AG09309 (cell line): ENCODE measurements at regions not wholly inside any gene's neighbourhood (a gene's known extent, or its start where the extent isn't known, plus 50 kb on each side); places are given as distances from the start of the nearest gene placed in this dataset.
"Not testable (repeated sequence)": the region's sequence is repeated elsewhere in the genome, so short reads cannot be mapped to it uniquely, and the experiment has no call there.

Experiments used
- DNase-seq: peaks from one replicate; pipeline ENCODE4 v3.0.0-alpha.2; 2010; ENCODE audit warnings: low read depth
- H3K4me3 ChIP-seq: 2 replicates; pipeline ENCODE4 v1.5.1; 2011; ENCODE audit warnings: mild to moderate bottlenecking, low read depth, low read length, moderate library complexity; ENCODE audit not compliant: control insufficient read depth
- TF ChIP-seq, protein P1 (sequence below): IDR thresholded peaks from 2 replicates; pipeline ENCODE4 v1.5.1; 2011; ENCODE audit warnings: mild to moderate bottlenecking, low read depth, low read length, inconsistent platforms; ENCODE audit not compliant: insufficient read depth, control insufficient read depth; ENCODE audit errors: missing control alignments

DNA sequence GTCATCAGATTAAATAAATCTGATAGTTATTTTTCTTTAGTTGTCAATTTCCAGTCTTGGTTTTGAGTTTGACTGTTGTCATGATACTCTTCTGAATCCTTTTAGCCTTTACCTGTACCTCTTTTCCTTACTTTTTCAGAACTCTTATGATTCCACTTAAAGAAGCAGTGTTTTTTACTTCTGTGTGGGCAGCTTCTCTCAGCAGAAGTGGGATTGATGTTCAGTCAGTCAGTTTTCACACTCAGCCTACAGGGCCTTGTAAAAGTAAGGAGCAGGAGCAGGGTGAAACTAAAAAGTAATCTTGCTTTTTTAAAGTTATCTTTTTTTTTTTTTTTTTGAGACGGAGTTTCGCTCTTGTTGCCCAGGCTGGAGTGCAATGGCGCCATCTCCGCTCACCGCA lies 75.1 kb downstream of the HAUS1 start:
- H3K4me3 ChIP-seq: no peak overlapping the region
- TF ChIP-seq, protein P1, sequence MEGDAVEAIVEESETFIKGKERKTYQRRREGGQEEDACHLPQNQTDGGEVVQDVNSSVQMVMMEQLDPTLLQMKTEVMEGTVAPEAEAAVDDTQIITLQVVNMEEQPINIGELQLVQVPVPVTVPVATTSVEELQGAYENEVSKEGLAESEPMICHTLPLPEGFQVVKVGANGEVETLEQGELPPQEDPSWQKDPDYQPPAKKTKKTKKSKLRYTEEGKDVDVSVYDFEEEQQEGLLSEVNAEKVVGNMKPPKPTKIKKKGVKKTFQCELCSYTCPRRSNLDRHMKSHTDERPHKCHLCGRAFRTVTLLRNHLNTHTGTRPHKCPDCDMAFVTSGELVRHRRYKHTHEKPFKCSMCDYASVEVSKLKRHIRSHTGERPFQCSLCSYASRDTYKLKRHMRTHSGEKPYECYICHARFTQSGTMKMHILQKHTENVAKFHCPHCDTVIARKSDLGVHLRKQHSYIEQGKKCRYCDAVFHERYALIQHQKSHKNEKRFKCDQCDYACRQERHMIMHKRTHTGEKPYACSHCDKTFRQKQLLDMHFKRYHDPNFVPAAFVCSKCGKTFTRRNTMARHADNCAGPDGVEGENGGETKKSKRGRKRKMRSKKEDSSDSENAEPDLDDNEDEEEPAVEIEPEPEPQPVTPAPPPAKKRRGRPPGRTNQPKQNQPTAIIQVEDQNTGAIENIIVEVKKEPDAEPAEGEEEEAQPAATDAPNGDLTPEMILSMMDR: no peak
- DNase-seq: no peak

DNA sequence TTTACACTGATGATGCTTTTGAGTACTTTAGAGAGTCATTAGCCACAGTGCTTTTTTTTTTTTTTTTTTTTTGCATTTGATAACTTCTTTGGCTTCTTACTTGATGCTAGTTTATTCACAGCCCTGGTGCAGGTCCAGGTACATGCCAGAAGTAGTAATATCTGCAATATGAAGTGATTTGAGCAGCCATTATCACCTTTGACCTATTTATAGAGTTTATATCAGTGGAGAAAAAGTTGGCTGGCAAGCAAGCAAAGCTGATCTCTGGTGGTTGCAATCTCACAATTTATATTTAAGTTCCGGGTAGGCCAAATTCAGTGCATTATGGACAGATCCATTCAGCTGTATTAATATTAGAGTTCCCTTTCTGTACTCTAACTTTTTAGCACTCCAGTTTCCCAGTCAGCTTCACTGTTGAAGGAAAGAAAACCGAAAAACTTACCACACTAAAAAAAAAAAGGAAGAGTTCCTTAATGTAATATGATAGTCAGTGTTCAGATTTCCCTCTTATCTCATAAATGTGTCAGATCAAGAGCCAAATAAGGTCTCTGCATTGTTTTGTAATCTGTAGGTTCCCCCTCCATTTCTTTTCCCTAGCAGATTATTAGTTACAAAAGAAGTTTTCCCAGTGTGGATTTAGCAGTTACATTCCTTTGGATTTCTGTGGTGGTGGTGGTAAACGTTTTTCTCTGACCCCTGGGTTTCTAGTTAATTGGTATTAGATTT lies 78.6 kb downstream of the HAUS1 start:
- H3K4me3 ChIP-seq: no peak overlapping the region
- DNase-seq: no peak
- TF ChIP-seq, protein P1: no peak

DNA sequence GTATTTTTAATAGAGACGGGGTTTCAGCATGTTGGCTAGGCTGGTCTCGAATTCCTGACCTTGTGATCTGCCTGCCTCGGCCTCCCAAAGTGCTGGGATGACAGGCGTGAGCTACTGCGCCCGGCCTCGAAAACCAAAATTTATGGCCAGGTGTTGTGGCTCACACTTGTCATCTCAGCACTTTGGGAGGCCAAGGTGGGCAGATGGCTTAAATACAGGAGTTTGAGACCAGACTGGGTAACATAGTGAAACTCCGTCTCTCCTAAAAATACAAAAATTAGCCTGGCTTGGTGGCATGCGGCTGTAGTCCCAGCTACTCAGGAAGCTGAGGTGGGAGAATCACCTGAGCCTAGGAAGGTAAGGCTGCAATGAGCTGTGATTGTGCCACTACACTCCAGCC lies 80.1 kb downstream of the HAUS1 start:
- DNase-seq, H3K4me3 ChIP-seq: not testable (repeated sequence)

DNA sequence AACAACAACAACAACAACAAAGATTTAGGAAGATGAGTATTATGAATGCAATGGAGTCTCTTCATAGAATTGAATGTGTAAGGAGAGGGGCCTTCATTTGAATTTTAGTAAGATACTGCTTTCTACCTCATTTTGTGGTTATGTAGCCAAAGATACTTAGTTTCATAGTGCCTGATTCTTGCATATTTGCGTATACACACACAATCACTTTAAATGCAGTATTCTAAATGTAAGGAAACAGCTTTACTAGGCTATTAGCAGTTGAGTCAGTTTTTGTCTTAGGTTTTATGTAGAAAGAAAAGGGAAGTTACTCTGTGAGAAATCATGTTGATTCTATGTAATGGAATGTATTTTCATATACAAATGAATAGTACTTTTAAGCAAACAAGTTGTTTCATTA lies 80.5 kb downstream of the HAUS1 start:
- TF ChIP-seq, protein P1: no peak
- no peak for DNase-seq
- H3K4me3 ChIP-seq: no peak overlapping the region

DNA sequence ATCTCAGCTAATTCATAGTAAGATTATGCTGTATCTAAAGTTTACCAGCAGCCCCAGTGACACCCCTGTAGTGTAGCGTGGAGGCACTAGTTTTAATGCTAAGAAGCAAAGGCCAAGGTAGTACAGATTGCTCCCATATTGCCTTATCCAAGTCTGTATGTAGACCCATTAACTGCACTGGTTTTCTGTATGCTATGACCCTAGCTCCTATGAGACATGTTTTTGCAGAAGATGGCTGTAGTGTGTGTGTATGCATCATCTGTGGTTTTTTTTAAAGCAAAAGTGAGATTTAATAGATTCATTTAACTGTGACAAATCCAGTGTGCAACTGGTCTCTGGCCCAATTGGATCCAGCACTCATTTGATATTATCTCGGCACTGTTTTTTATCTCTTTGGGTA lies 86.5 kb downstream of the HAUS1 start:
- no peak overlapping the region for H3K4me3 ChIP-seq
- TF ChIP-seq, protein P1: no peak
- DNase-seq: no peak

DNA sequence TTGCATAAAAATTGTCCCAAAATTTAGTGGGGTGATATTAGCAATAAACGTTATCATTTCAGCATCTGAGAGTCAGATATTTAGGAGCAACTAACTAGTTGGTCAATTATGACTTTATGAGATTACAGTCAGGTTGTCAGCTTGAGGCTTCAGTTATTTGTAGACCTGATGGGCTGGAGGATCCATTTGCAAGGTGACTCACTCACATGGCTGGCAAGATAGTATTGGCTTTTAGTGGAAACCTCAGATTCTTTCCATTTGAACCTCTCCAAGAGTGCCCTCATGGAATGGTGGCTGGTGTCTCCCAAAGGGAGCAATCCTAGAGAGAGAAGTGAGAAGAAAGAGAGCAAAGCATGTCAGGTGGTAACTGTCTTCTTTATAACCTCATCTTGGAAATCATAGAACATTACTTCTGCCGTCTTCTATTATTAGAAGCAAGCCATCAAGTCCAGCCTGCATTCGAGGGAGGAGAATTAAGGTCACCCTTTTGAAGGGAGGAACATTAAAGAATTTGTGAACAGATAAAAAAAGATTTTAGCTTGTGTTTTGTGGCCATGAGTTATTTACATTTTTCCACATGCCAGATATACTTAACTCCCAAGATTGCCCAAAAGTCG lies 92.5 kb downstream of the HAUS1 start:
- DNase-seq: no peak
- TF ChIP-seq, protein P1: no peak
- H3K4me3 ChIP-seq: no peak overlapping the region

DNA sequence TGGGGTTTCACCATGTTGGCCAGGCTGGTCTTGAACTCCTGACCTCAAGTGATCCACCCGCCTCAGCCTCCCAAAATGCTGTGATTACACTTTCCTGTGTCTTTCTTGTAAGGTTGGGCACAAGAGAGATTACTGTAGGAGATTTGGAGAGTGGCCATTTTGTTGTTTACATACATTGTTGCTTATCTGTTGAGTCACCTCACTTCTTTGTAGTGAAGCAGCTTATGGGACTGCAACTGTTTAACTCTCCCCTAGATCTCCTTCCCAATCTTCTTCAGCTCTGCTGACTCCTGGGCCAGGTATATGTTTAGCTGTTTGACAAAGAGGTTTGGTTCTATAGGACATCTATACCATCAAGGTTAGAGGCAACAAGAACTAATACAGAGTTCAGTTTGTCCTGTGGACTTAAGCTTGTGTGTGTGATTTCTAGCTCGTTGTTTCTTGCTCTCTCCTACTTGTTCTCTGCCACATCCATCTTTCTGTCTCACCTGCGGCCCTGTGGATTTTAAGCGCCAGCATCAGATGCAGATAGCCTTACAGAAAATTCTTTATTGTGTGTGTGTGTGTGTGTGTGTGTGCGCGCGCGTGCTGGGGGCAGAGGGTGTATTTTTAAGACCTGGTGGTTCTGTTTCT lies 95.4 kb downstream of the HAUS1 start:
- no peak overlapping the region for H3K4me3 ChIP-seq
- TF ChIP-seq, protein P1: no peak
- DNase-seq: no peak

DNA sequence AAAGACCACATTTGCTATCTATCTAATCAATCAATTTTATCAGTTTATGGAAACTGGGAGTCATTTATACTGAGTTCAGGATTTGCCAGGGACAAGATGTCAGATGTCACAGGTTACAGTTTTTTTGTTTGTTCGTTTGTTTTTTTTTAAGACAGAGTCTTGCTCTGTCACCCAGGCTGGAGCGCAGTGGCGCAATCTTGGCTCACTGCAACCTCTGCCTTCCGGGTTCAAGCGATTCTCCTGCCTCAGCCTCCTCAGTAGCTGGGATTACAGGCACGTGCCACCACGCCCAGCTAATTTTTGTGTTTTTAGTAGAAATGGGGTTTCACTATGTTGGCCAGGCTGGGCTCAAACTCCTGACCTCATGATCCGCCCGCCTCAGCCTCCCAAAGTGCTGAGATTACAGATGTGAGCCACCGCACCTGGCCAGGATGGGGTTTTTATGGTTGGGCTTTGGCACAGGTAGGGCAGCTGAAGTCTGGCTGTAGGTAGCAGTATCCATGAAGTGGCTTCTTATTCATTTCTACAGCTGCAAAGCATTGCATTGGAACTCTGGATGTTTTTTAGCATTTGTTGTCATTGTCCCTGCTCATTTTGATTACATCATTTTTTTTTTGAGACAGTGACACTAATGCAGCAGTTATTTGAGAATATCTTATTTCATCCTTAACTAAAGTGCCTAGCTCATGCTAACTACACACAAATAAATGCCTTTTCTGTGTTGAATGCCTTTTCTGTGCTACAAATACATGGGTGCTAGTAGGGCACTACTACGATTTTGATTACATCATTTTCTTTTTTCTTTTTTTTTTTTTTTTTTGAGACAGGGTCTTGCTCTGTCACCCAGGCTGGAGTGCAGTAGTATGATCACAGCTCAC lies 96.2 kb downstream of the HAUS1 start:
- DNase-seq, H3K4me3 ChIP-seq: not testable (repeated sequence)
